ENCODE measurements at regions not wholly inside any gene's neighbourhood (a gene's known extent, or its start where the extent isn't known, plus 50 kb on each side); places are given as distances from the start of the nearest gene placed in this dataset.

DNA sequence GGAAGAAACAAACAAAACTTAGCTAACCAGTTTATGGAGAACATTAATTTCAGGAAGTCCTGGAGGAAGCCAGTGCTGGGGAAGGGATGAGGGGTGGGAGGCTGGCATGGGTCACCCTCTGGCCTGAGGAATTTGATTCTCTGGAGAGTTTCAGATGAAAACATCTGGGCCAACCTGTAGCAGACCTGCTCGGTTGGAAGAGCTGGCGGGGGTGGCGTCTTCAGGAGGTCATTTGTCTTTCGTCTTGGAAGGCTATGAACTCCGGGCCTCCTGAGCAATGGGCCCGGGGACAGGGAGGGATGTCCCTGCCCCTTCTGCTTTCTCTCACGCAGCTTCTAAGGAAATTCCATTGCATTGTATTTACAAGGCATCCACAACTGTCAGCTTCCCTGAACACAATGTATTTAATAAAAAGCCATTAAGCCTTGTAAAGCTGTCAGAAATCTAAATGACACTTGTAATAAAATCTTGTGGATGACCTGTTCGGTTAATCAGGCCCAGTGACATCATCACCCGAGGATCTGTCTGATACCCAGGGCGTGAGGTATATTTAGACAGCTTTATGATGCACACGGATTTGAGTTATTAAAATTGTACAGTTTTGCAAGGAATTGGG lies 250.5 kb downstream of the RAB11FIP2 start:
- H3K9me3 ChIP-seq (ENCODE audit: low read length) = no peaks in the 10 kb centered on the region
- no peak overlapping the region for H2AFZ ChIP-seq (ENCODE audit: low read length)
- no peaks in the 10 kb centered on the region for H3K4me1 ChIP-seq (ENCODE audit: insufficient read depth, low read length, severe bottlenecking)
- no peak overlapping the region for H3K27ac ChIP-seq (ENCODE audit: low read depth, low read length, poor library complexity, severe bottlenecking)
- no peaks in the 10 kb centered on the region for H4K20me1 ChIP-seq (ENCODE audit: insufficient read depth, low read length)
- no peaks in the 10 kb centered on the region for H3F3A ChIP-seq (ENCODE audit: insufficient read depth, low read length)
- H3K27me3 ChIP-seq (ENCODE audit: insufficient read depth, low read length) = 0 out of 2 replicates have a peak, but pooled peaks cover 5% of the 10 kb centered on the region
- H3K36me3 ChIP-seq (ENCODE audit: insufficient read depth, low read length) = no peaks in the 10 kb centered on the region
- TF ChIP-seq EZH2 (IDR thresholded peaks at IDR 0.05; ENCODE audit: borderline replicate concordance, low read length) = no peak
- TF ChIP-seq, protein P1, sequence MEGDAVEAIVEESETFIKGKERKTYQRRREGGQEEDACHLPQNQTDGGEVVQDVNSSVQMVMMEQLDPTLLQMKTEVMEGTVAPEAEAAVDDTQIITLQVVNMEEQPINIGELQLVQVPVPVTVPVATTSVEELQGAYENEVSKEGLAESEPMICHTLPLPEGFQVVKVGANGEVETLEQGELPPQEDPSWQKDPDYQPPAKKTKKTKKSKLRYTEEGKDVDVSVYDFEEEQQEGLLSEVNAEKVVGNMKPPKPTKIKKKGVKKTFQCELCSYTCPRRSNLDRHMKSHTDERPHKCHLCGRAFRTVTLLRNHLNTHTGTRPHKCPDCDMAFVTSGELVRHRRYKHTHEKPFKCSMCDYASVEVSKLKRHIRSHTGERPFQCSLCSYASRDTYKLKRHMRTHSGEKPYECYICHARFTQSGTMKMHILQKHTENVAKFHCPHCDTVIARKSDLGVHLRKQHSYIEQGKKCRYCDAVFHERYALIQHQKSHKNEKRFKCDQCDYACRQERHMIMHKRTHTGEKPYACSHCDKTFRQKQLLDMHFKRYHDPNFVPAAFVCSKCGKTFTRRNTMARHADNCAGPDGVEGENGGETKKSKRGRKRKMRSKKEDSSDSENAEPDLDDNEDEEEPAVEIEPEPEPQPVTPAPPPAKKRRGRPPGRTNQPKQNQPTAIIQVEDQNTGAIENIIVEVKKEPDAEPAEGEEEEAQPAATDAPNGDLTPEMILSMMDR (IDR thresholded peaks at IDR 0.05; ENCODE audit: low read length) = no peak
- no peaks in the 10 kb centered on the region for H3K9me2 ChIP-seq (ENCODE audit: low read depth, low read length)
- no peaks in the 10 kb centered on the region for H3K79me2 ChIP-seq (ENCODE audit: insufficient read depth, low read length)
- no peak overlapping the region for H3K9ac ChIP-seq (ENCODE audit: low read length)
- H3K4me3 ChIP-seq (ENCODE audit: low read depth, low read length, poor library complexity, severe bottlenecking) = no peak overlapping the region
- no peak overlapping the region for H3K4me2 ChIP-seq (ENCODE audit: low read length)

GRCh38 chr10:117797296-117797695 lies 249.4 kb downstream of the RAB11FIP2 start:
- TF ChIP-seq, protein P1 (IDR thresholded peaks at IDR 0.05; ENCODE audit: low read length) = no peak
- TF ChIP-seq EZH2 (IDR thresholded peaks at IDR 0.05; ENCODE audit: borderline replicate concordance, low read length) = no peak
- no peak overlapping the region for H3K9ac ChIP-seq (ENCODE audit: low read length)
- no peak overlapping the region for H3K4me2 ChIP-seq (ENCODE audit: low read length)
- no peaks in the 10 kb centered on the region for H4K20me1 ChIP-seq (ENCODE audit: insufficient read depth, low read length)
- H3K79me2 ChIP-seq (ENCODE audit: insufficient read depth, low read length) = no peaks in the 10 kb centered on the region
- no peaks in the 10 kb centered on the region for H3K9me2 ChIP-seq (ENCODE audit: low read depth, low read length)
- H2AFZ ChIP-seq (ENCODE audit: low read length) = no peak overlapping the region
- H3F3A ChIP-seq (ENCODE audit: insufficient read depth, low read length) = no peaks in the 10 kb centered on the region
- no peak overlapping the region for H3K27ac ChIP-seq (ENCODE audit: low read depth, low read length, poor library complexity, severe bottlenecking)
- H3K4me3 ChIP-seq (ENCODE audit: low read depth, low read length, poor library complexity, severe bottlenecking) = no peak overlapping the region
- no peaks in the 10 kb centered on the region for H3K36me3 ChIP-seq (ENCODE audit: insufficient read depth, low read length)
- 0 out of 2 replicates have a peak, but pooled peaks cover 5% of the 10 kb centered on the region for H3K27me3 ChIP-seq (ENCODE audit: insufficient read depth, low read length)
- H3K9me3 ChIP-seq (ENCODE audit: low read length) = no peaks in the 10 kb centered on the region
- H3K4me1 ChIP-seq (ENCODE audit: insufficient read depth, low read length, severe bottlenecking) = no peaks in the 10 kb centered on the region

- H3K27ac ChIP-seq (ENCODE audit: low read depth, low read length, poor library complexity, severe bottlenecking) = no peak overlapping the region
- no peaks in the 10 kb centered on the region for H3K9me3 ChIP-seq (ENCODE audit: low read length)
- H3K4me3 ChIP-seq (ENCODE audit: low read depth, low read length, poor library complexity, severe bottlenecking) = no peak overlapping the region
- H4K20me1 ChIP-seq (ENCODE audit: insufficient read depth, low read length) = no peaks in the 10 kb centered on the region
- no peaks in the 10 kb centered on the region for H3K36me3 ChIP-seq (ENCODE audit: insufficient read depth, low read length)
- TF ChIP-seq, protein P1 (IDR thresholded peaks at IDR 0.05; ENCODE audit: low read length) = no peak
- TF ChIP-seq EZH2 (IDR thresholded peaks at IDR 0.05; ENCODE audit: borderline replicate concordance, low read length) = no peak
- 0 out of 2 replicates have a peak, but pooled peaks cover 5% of the 10 kb centered on the region for H3K27me3 ChIP-seq (ENCODE audit: insufficient read depth, low read length)
- no peaks in the 10 kb centered on the region for H3K9me2 ChIP-seq (ENCODE audit: low read depth, low read length)
- no peak overlapping the region for H2AFZ ChIP-seq (ENCODE audit: low read length)
- H3K4me2 ChIP-seq (ENCODE audit: low read length) = no peak overlapping the region
- no peaks in the 10 kb centered on the region for H3F3A ChIP-seq (ENCODE audit: insufficient read depth, low read length)
- no peaks in the 10 kb centered on the region for H3K4me1 ChIP-seq (ENCODE audit: insufficient read depth, low read length, severe bottlenecking)
- no peaks in the 10 kb centered on the region for H3K79me2 ChIP-seq (ENCODE audit: insufficient read depth, low read length)
- H3K9ac ChIP-seq (ENCODE audit: low read length) = no peak overlapping the region
Measured at GRCh38 chr10:117801691-117802090, 245.1 kb downstream of the RAB11FIP2 start.

Measured in OCI-LY1 (cell line).